GM23338 (cell line): ENCODE measurements at regions not wholly inside any gene's neighbourhood (a gene's known extent, or its start where the extent isn't known, plus 50 kb on each side); places are given as distances from the start of the nearest gene placed in this dataset.

Experiments
- CREB1 ChIP-seq: fragments of 250-450 bp; sonication (Bioruptor Pico); IDR thresholded peaks from 2 replicates; pipeline ENCODE4 v1.5.0; 2020; ENCODE audit warnings: low read depth, mild to moderate bottlenecking, moderate library complexity
- CTCF ChIP-seq, 2 experiments: fragments of 200-600 bp in 1 of 2; sonication (generic) in 1 of 2; conservative IDR thresholded peaks; 2 replicates each; pipeline versions ENCODE4 v1.5.1 to v1.6.1; 2016 to 2017; ENCODE audit warnings: antibody characterized with exemption in 2 of 2, low read depth in 2 of 2, mild to moderate bottlenecking in 2 of 2, moderate library complexity in 1 of 2
- ETS1 ChIP-seq: IDR thresholded peaks from 2 replicates; pipeline ENCODE4 v1.6.1; 2016; ENCODE audit warnings: antibody characterized with exemption
- EZH2 ChIP-seq: fragments of 200-600 bp; sonication (generic); IDR thresholded peaks from one replicate; pipeline ENCODE4 v1.8.0; 2017; ENCODE audit warnings: antibody characterized with exemption, mild to moderate bottlenecking, low read depth; ENCODE audit not compliant: unreplicated experiment
- EZH2phosphoT487 ChIP-seq: fragments of 200-600 bp; sonication (generic); IDR thresholded peaks from one replicate; pipeline ENCODE4 v1.8.1; 2018; ENCODE audit warnings: antibody characterized with exemption; ENCODE audit not compliant: unreplicated experiment
- POLR2AphosphoS5 ChIP-seq: IDR thresholded peaks from 2 replicates; pipeline ENCODE4 v1.6.1; 2016; ENCODE audit warnings: antibody characterized with exemption, low read depth
- REST ChIP-seq: IDR thresholded peaks from one replicate; pipeline ENCODE4 v1.6.1; 2018; ENCODE audit warnings: antibody characterized with exemption; ENCODE audit not compliant: unreplicated experiment
- STAT1 ChIP-seq: IDR thresholded peaks from one replicate; pipeline ENCODE4 v1.6.1; 2016; ENCODE audit warnings: antibody characterized with exemption; ENCODE audit not compliant: unreplicated experiment
- ZNF114 ChIP-seq: fragments of 250-450 bp; sonication (Bioruptor Pico); IDR thresholded peaks from 2 replicates; pipeline ENCODE4 v1.5.0; 2020; ENCODE audit warnings: mild to moderate bottlenecking, moderate library complexity
- ZNF331 ChIP-seq: fragments of 250-450 bp; sonication (Bioruptor Pico); IDR thresholded peaks from 2 replicates; pipeline ENCODE4 v1.5.0; 2020; ENCODE audit warnings: low read depth, mild to moderate bottlenecking, moderate library complexity
- ZNF462 ChIP-seq: fragments of 250-450 bp; sonication (Bioruptor Pico); IDR thresholded peaks from 2 replicates; pipeline ENCODE4 v1.5.0; 2020; ENCODE audit warnings: mild to moderate bottlenecking, moderate library complexity

GRCh38 chr3:126263539-126263938 lies 83.2 kb upstream of the ALDH1L1 start:
- TF ChIP-seq CTCF (conservative IDR thresholded peaks at IDR 0.05; ENCODE audit: low read depth in 2 of 2) = no peak
- no peak for TF ChIP-seq EZH2
- TF ChIP-seq POLR2AphosphoS5 = no peak
- no peak for TF ChIP-seq ZNF114 (CRISPR knock-in tag)
- TF ChIP-seq CREB1 (CRISPR knock-in tag) = no peak
- TF ChIP-seq REST = no peak
- no peak for TF ChIP-seq EZH2phosphoT487
- no peak for TF ChIP-seq STAT1
- TF ChIP-seq ZNF462 (CRISPR knock-in tag) = no peak
- TF ChIP-seq ETS1 = no peak
- TF ChIP-seq ZNF331 (CRISPR knock-in tag) = no peak
